Activated CD8-positive, alpha-beta memory T cell treated with anti-CD3 and anti-CD28 coated beads, Interleukin-2, amount 10 ng/mL, durations not matched to agents 7 days and 5 days (primary cell): ENCODE measurements at regions not wholly inside any gene's neighbourhood (a gene's known extent, or its start where the extent isn't known, plus 50 kb on each side); places are given as distances from the start of the nearest gene placed in this dataset.
"Not testable (repeated sequence)": the region's sequence is repeated elsewhere in the genome, so short reads cannot be mapped to it uniquely, and the experiment has no call there.

Source experiments
- ATAC-seq: fragments of 150-1000 bp; cut with Tn5 transposase; one replicate; pipeline ENCODE4 v1.10.0; 2021; ENCODE audit warnings: moderate library complexity
- CTCF ChIA-PET: fragments of 350-600 bp; sonication (Branson Sonifier 250); formaldehyde crosslinking; loops from one replicate; lab custom pipeline; 2021; ENCODE audit warnings: antibody characterized with exemption; lab: Charles Lee
- DNase-seq: peaks from one replicate; pipeline ENCODE4 v3.0.0-alpha.2; 2020
- H3K27ac Mint-ChIP-seq: one replicate; pipeline ENCODE4 v1.8.0; 2021; ENCODE audit warnings: mild to moderate bottlenecking, mixed read lengths
- H3K27me3 Mint-ChIP-seq: one replicate; pipeline ENCODE4 v1.8.0; 2021; ENCODE audit warnings: mixed read lengths
- H3K36me3 Mint-ChIP-seq: one replicate; pipeline ENCODE4 v1.8.0; 2021; ENCODE audit warnings: mild to moderate bottlenecking, mixed read lengths
- H3K4me1 Mint-ChIP-seq: one replicate; pipeline ENCODE4 v1.8.0; 2021; ENCODE audit warnings: mixed read lengths
- H3K4me3 Mint-ChIP-seq: one replicate; pipeline ENCODE4 v1.8.0; 2021; ENCODE audit warnings: mild to moderate bottlenecking, moderate library complexity, mixed read lengths
- H3K9me3 Mint-ChIP-seq: one replicate; pipeline ENCODE4 v1.8.0; 2022; ENCODE audit warnings: low read depth, mixed read lengths

DNA sequence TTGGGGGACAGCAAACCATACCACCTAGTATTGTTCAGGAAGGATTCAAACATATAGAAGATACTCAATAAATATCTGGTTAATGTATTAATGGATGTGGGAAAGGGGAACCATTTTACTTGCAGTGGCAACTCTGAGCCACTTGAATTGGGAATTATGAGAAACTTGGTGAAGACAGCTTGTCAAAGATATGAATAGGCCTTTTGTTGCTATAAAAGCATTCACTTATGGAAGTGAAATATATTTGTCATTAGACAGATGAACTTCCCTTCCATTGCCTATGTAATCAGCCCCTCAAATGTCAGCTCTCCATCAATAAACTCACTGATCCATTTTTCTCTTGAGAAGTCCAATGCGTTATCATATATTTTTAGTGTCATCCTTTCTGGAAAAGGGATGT is 56.1 kb downstream of the GPR85 start:
- Mint-ChIP-seq H3K4me3 (no peak overlapping the region), H3K9me3 (no peaks in the 10 kb centered on the region), H3K36me3 (no peaks in the 10 kb centered on the region), H3K27ac (no peak overlapping the region), H3K4me1 (no peaks in the 10 kb centered on the region), H3K27me3 (peaks cover 6% of the 10 kb centered on the region)
- ATAC-seq (no peak), DNase-seq (no peak)
- CTCF ChIA-PET: no interaction called here

DNA sequence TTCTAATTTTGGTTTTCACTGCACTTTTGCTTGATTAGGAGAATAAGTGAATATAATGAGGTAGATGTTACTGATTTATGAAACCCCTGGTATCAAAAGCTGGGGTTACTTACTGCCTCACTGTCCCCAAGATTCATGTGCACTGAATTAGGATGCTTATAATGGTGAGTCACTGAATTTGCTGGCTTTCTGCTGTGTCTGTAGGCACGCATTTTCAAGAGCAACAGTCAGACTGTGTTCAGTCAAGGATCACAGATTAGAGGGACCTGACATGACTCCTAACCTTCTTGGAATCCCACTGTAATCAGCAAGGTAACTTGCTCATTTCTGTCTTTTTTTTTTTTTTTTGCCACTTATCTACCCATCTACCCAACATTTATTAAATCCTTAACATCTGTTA is 59.7 kb downstream of the GPR85 start:
- Mint-ChIP-seq H3K27me3 (peaks cover 3% of the 10 kb centered on the region), H3K4me1 (no peaks in the 10 kb centered on the region), H3K36me3 (no peaks in the 10 kb centered on the region), H3K4me3 (no peak overlapping the region), H3K27ac (no peak overlapping the region), H3K9me3 (no peaks in the 10 kb centered on the region)
- CTCF ChIA-PET: no interaction called here
- DNase-seq: no peak
- no peak for ATAC-seq

DNA sequence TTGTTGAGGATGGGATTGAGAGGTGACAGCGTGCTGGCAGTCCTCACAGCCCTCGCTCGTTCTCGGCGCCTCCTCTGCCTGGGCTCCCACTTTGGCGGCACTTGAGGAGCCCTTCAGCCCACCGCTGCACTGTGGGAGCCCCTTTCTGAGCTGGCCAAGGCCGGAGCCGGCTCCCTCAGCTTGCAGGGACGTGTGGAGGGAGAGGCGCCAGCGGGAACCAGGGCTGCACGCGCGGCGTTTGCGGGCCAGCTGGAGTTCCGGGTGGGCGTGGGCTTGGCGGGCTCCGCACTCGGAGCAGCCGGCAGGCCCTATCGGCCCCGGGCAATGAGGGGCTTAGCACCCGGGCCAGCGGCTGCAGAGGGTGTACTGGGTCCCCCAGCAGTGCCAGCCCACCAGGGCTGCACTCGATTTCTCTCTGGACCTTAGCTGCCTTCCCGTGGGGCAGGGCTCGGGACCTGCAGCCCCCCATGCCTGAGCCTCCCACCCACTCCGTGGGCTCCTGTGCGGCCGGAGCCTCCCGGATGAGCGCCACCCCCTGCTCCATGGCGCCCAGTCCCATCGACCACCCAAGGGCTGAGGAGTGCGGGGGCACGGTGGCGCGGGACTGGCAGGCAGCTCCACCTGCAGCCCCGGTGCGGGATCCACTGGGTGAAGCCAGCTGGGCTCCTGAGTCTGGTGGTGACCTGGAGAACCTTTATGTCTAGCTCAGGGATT is 69.3 kb downstream of the GPR85 start:
- H3K36me3 Mint-ChIP-seq, H3K4me1 Mint-ChIP-seq, CTCF ChIA-PET, ATAC-seq, DNase-seq, H3K9me3 Mint-ChIP-seq, H3K27ac Mint-ChIP-seq, H3K4me3 Mint-ChIP-seq, H3K27me3 Mint-ChIP-seq: not testable (repeated sequence)

DNA sequence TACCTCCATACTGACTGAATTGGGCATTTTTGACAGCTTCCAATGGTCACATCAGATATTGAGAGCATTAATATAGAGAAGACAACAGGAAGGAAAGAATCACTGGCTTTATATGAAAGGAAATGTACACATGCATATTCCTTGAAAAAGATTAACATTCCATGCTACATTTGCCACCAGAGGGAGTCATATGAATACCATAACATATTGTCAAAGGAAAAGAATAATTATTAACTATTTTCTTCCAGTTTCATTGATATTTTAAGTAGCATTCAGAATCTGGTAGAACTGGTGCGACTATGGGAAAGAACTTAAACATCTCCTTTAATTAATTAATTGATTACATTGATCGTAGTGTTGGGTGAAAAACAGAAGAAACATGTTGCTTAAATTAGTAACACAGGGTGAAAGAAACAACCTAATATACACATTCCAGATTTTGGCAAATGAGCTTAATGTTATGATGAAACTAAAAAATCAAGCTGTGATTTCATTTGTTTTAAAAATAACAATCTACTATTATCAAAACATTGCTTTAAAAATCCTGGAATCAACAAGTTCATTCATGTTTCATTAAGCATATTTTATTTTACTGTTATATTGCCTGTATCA is 71.5 kb downstream of the GPR85 start:
- CTCF ChIA-PET: no interaction called here
- Mint-ChIP-seq H3K4me1 (no peaks in the 10 kb centered on the region), H3K4me3 (no peak overlapping the region), H3K27ac (no peak overlapping the region), H3K9me3 (no peaks in the 10 kb centered on the region), H3K27me3 (no peaks in the 10 kb centered on the region), H3K36me3 (no peaks in the 10 kb centered on the region)
- DNase-seq (no peak), ATAC-seq (no peak)

DNA sequence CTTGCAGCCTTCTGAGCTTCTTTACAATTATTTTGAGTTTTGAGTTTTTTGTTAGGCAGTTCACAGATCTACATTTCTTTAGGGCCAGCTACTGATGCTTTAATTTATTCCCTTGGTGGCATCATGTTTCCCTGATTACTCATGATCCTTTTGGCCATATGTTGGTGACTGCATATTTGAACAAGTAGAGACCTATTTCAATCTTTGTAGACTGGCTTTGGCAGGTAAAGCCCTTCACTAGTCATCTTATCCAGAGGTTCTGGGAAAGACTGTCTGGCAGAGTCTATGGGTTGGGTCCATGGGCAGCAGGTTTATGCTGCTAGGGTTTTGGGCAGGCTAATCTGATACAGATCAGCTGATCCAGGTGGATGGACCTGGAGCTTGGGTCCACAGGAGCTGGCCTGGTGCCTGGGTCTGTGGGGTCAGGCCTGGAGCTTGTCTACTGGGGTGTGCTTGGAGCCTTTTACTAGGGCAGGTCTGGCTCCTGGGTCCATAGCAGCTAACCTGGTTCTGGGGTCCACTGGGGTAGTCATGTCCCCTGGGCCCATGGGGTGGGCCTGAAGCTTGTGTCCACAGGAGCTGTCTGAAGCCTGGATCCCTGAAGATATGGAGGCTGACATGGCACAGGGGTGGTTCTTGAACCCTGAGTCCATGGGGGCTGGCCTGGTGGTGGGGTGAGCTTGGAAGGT is 72.7 kb downstream of the GPR85 start:
- H3K4me3 Mint-ChIP-seq: no peak overlapping the region
- DNase-seq (no peak), ATAC-seq (no peak)
- H3K36me3 Mint-ChIP-seq: no peaks in the 10 kb centered on the region
- H3K27ac Mint-ChIP-seq: no peak overlapping the region
- H3K4me1 Mint-ChIP-seq: no peaks in the 10 kb centered on the region
- no peaks in the 10 kb centered on the region for H3K27me3 Mint-ChIP-seq
- CTCF ChIA-PET: no interaction called here
- H3K9me3 Mint-ChIP-seq: no peaks in the 10 kb centered on the region

DNA sequence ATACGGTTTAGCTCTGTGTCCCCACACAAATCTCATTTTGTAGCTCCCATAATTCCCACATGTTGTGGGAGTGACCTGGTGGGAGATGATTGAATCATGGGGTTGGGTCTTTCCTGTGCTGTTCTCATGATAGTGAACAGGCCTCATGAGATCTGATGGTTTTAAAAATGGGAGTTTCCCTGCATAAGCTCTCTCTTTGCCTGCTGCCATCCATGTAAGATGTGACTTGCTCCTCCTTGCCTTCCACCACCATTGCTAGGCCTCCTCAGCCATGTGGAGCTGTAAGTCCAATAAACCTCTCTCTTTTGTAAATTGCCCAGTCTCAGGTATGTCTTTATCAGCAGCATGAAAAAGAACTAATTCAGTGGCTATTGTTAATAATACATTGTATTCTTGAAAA is 73.8 kb downstream of the GPR85 start:
- H3K4me1 Mint-ChIP-seq, ATAC-seq, H3K27me3 Mint-ChIP-seq, H3K27ac Mint-ChIP-seq, H3K4me3 Mint-ChIP-seq, CTCF ChIA-PET, H3K9me3 Mint-ChIP-seq, H3K36me3 Mint-ChIP-seq, DNase-seq: not testable (repeated sequence)

DNA sequence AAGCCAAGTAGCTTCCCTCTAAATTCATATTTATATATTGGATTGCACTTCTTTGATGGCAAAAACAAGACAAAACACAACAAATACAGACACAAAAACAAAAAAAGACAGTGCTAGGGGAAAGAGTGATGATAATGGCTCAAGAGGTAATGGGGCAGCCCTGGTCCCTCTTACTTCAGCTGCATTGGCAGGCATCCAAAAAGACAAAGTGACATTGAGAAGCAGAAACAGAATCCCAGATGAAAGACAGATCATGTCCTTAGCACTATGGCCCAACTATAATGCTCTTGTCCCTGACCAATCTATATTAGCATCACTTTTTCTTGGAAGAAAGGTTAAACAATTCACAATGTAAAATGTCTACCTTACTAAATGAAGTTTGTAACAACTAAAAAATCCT is 76.2 kb downstream of the GPR85 start:
- H3K36me3 Mint-ChIP-seq: no peaks in the 10 kb centered on the region
- no peaks in the 10 kb centered on the region for H3K4me1 Mint-ChIP-seq
- no peaks in the 10 kb centered on the region for H3K9me3 Mint-ChIP-seq
- no peak overlapping the region for H3K27ac Mint-ChIP-seq
- no peak for ATAC-seq
- H3K27me3 Mint-ChIP-seq: no peaks in the 10 kb centered on the region
- DNase-seq: no peak
- H3K4me3 Mint-ChIP-seq: no peak overlapping the region
- CTCF ChIA-PET: no interaction called here

DNA sequence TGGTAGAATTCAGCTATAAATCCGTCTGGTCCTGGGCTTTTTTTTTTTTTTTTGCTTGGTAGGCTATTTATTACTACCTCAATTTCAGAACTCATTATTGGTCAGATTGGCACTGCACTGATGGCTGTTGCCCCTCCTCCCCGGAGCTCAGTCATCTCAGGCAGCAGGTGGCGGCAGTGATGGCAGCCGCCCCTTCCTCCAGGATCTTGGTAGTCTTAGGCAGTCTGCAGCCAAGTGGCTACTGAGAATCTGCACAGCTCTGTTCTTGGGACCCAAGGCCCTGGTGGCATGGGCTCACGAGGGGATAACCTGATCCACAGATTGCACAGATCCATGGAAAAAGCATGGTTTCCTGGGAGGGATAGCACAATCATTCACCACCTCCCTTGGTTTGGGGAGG is 77.9 kb downstream of the GPR85 start:
- Mint-ChIP-seq H3K27ac (no peak overlapping the region), H3K4me1 (no peaks in the 10 kb centered on the region), H3K27me3 (no peaks in the 10 kb centered on the region), H3K9me3 (no peaks in the 10 kb centered on the region), H3K36me3 (no peaks in the 10 kb centered on the region), H3K4me3 (no peak overlapping the region)
- ATAC-seq (no peak), DNase-seq (no peak)
- CTCF ChIA-PET: no interaction called here

DNA sequence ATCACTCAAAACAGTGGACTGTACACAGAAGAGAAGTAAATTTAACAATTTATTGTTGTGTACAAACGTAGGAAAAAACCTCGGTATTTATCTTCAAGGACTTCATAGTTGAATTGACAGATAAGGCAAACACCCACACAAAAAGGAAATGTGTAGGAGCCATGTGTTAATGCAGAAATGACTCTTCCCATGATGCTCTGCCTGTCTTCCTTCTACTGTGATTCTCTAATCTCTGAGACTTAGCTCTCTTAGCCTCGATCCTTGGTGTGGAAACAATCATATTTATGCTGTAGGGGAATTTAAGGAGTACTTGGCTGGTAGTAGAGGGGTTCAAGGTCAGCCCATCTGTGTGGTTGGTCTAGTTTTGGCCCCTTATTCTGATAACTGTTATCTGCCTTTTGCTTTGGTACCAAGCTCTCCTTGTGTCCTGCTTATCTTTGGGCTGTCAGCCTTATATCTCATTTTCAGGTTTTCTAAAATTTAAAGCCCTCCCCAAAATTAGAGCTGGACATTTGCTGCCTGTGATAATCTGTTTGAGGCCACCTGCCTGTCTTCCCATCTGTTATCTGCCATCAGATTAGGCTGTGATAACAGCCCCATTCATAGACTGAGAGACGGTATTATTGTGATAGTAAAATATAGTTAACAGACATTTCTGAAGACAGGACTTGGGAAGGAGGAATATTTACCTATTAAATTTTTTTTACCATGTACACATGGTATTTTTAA is 81.7 kb downstream of the GPR85 start:
- no peak overlapping the region for H3K4me3 Mint-ChIP-seq
- no peaks in the 10 kb centered on the region for H3K36me3 Mint-ChIP-seq
- H3K27me3 Mint-ChIP-seq: no peaks in the 10 kb centered on the region
- ATAC-seq (no peak), DNase-seq (no peak)
- CTCF ChIA-PET: no interaction called here
- no peaks in the 10 kb centered on the region for H3K4me1 Mint-ChIP-seq
- no peak overlapping the region for H3K27ac Mint-ChIP-seq
- no peaks in the 10 kb centered on the region for H3K9me3 Mint-ChIP-seq

DNA sequence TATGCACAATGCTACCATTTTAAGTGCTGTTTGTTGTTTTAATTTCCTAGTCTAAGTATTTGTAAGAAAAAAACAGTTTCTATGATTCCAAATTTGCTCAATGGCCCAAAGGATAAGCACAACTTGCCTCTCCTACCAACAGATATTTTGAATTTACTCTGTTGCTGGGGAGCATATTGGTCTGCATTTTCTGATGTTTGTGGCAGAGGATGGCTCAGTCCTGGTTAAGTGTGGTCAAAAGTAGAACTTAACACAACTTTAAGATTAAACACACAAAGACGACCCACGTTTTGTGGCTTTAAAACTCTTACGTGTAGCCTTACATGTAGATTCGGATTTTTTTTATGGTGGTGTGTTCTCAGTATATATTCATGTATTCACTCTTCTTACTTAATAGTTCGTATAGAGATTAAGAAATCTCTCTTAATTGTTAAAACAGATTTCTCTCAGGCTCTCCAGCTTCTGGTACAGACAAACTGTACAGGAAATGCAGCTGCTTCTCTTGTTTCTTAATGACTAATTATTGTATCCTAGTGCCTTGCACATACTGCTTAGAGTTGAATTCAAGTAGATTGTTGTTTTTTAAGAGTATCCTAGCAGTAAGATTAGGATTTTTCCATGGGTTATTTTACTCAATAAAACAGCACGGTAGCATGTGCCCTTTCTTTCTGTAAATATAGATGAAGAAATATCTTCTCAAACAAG is 86.2 kb downstream of the GPR85 start:
- Mint-ChIP-seq H3K27ac (no peak overlapping the region), H3K36me3 (no peaks in the 10 kb centered on the region), H3K9me3 (no peaks in the 10 kb centered on the region), H3K4me3 (no peak overlapping the region), H3K4me1 (no peaks in the 10 kb centered on the region), H3K27me3 (peaks cover 2% of the 10 kb centered on the region)
- CTCF ChIA-PET: no interaction called here
- DNase-seq (no peak), ATAC-seq (no peak)

DNA sequence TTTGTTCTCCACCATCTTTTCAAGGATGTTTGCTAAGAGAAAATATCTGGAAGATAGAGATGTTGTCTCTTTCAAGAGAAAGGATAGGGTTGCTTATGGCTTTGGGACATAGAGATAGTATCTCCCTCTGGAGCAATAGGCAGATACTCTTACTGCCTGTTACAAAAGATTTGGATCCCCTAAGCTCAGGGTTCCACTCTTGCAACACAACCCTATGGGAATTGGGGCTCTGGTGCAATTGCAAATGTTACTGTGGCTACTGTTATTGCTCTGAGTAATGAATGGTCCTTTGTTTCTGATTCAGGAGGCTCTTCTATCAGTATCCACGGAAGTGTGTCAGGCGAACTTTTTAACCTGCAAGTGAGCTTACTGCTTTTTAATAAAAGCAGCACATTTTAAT is 88.8 kb downstream of the GPR85 start:
- H3K27me3 Mint-ChIP-seq: peaks cover 2% of the 10 kb centered on the region
- H3K4me3 Mint-ChIP-seq: no peak overlapping the region
- DNase-seq: no peak
- no peak overlapping the region for H3K27ac Mint-ChIP-seq
- ATAC-seq: no peak
- CTCF ChIA-PET: no interaction called here
- H3K9me3 Mint-ChIP-seq: no peaks in the 10 kb centered on the region
- no peaks in the 10 kb centered on the region for H3K4me1 Mint-ChIP-seq
- H3K36me3 Mint-ChIP-seq: no peaks in the 10 kb centered on the region

DNA sequence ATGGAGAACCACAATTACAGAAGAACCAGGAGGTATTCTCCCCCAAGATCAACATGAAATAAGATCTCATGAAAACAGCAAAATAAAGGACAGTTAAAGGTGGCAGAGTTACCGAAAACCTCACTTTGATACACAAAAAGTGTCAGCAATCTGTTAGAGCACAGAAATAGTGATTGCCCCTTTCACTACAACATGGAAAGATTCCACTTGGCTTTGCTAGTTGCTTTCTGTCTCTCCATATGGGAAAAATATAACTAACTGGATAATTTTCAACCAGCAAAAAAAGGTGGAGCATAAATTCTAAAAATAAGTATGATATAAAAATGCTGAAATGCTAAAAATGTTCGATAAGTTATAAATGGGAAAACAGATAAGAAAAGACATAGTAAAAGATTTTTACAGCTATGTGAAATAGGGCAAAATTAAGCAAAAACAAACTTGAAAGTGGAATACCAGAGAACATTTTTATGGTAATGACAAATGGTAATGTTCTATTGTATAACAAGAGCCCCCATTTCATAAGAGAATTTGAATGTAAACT is 90.2 kb downstream of the GPR85 start:
- no peaks in the 10 kb centered on the region for H3K4me1 Mint-ChIP-seq
- peaks cover 2% of the 10 kb centered on the region for H3K27me3 Mint-ChIP-seq

More for the DNA sequence above, 90.2 kb downstream of the GPR85 start:
- no peaks in the 10 kb centered on the region for H3K36me3 Mint-ChIP-seq
- CTCF ChIA-PET: no interaction called here
- no peak overlapping the region for H3K4me3 Mint-ChIP-seq
- H3K9me3 Mint-ChIP-seq: no peaks in the 10 kb centered on the region
- DNase-seq (no peak), ATAC-seq (no peak)
- H3K27ac Mint-ChIP-seq: no peak overlapping the region
